ENCODE measurements at regions not wholly inside any gene's neighbourhood (a gene's known extent, or its start where the extent isn't known, plus 50 kb on each side); places are given as distances from the start of the nearest gene placed in this dataset.

DNA sequence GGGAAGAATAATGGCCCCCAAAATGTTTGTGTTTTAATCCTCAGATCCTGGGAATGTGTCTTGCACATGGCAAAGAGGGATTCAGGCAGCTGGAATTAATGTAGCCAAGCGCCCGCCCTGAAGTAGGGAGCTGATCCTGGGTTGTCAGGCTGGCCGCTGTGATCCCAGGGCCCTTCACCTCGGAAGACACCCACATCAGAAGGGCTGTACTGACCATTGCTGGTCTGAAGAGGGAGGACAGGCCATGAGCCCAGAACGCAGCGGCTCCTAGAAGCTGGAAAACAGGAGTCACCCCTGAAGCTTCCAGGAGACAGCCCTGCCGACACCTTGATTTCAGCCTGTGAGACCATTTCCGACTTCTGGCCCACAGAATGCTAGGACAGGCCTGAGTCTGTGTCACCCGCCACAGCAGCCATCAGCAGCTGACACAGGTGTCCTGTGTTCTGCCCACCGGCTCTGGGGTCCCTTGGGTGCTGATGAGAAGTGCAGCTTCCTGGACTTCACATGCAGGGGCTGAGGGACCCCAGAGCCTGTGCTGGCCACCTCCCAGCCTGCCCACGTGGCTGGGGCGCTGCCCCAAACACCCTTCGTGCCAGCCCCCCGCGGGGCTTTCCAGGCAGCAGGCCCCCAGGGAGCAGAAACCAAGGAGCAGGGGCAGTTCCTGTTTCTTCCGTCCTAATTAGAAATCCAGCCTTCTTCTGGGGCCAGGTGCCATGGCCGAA lies 86.3 kb downstream of the ERMARD start:
- TF ChIP-seq, protein P1, sequence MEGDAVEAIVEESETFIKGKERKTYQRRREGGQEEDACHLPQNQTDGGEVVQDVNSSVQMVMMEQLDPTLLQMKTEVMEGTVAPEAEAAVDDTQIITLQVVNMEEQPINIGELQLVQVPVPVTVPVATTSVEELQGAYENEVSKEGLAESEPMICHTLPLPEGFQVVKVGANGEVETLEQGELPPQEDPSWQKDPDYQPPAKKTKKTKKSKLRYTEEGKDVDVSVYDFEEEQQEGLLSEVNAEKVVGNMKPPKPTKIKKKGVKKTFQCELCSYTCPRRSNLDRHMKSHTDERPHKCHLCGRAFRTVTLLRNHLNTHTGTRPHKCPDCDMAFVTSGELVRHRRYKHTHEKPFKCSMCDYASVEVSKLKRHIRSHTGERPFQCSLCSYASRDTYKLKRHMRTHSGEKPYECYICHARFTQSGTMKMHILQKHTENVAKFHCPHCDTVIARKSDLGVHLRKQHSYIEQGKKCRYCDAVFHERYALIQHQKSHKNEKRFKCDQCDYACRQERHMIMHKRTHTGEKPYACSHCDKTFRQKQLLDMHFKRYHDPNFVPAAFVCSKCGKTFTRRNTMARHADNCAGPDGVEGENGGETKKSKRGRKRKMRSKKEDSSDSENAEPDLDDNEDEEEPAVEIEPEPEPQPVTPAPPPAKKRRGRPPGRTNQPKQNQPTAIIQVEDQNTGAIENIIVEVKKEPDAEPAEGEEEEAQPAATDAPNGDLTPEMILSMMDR (IDR thresholded peaks at IDR 0.05; ENCODE audit: poor library complexity): no peak
- TF ChIP-seq EZH2 (IDR thresholded peaks at IDR 0.05; ENCODE audit: borderline replicate concordance): no peak
